H1 (cell line): ENCODE measurements at regions not wholly inside any gene's neighbourhood (a gene's known extent, or its start where the extent isn't known, plus 50 kb on each side); places are given as distances from the start of the nearest gene placed in this dataset.

Experiments used
- MAFK ChIP-seq: IDR thresholded peaks from 2 replicates; pipeline ENCODE4 v1.6.1; 2012; ENCODE audit warnings: low read depth, mild to moderate bottlenecking, improper control_type of control experiment, low read length
- PHF8 ChIP-seq: fragments of 200-600 bp; sonication (generic); conservative IDR thresholded peaks from 2 replicates; pipeline ENCODE4 v1.7.1; 2012; ENCODE audit warnings: low read depth, mild to moderate bottlenecking, inconsistent platforms, low read length, moderate library complexity
- RFX5 ChIP-seq: IDR thresholded peaks from 2 replicates; pipeline ENCODE4 v1.6.1; 2011; ENCODE audit warnings: low read depth, low read length, improper control_type of control experiment, borderline replicate concordance

- TF ChIP-seq RFX5, result no peak
- TF ChIP-seq MAFK, result no peak
- TF ChIP-seq PHF8, result no peak
Measured at GRCh38 chr12:63302941-63303536, 152.0 kb upstream of the AVPR1A start (continued).
